ENCODE measurements at regions not wholly inside any gene's neighbourhood (a gene's known extent, or its start where the extent isn't known, plus 50 kb on each side); places are given as distances from the start of the nearest gene placed in this dataset.

DNA sequence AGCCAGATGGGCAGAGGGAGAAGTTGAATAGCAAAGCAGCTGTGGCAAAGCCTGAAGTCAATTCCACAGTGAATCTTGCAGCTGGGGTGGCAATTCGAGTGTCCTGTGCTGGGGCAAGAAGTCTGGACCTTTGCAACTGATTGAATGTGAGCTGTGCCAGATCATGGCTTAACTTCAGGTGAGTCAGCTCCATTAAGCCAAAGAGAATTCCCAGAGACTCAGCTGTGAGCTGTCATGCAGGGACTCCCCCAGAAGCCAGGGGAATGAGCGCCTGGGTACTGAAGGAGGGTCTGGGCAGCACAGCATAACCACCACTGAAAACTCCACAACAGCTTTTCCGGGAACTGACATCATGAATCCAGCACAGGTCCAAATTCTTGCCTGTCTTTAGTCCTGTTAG is 153.5 kb upstream of the TRPC7 start:
- Mint-ChIP-seq H3K27ac (no peak overlapping the region), H3K4me1 (no peaks in the 10 kb centered on the region), H3K36me3 (no peaks in the 10 kb centered on the region), H3K27me3 (peaks cover 4% of the 10 kb centered on the region), H3K4me3 (no peak overlapping the region), H3K9me3 (peaks cover 0 to 7% (median 3%) of the 10 kb centered on the region in 7 donors)
- no peaks in the 10 kb centered on the region for H3K36me3 ChIP-seq (ENCODE audit: control insufficient read depth, insufficient read depth, low read length)
- no peak overlapping the region for H3K27ac ChIP-seq (ENCODE audit: insufficient read depth, low read length, poor library complexity, severe bottlenecking)
- H3K4me3 ChIP-seq (ENCODE audit: low read depth, low read length): no peak overlapping the region
- H3K9me3 ChIP-seq (ENCODE audit: control insufficient read depth in 2 of 2, low read length in 2 of 2): no peaks in the 10 kb centered on the region
- no peaks in the 10 kb centered on the region for H3K4me1 ChIP-seq (ENCODE audit: control insufficient read depth, insufficient read depth, low read length, poor library complexity, severe bottlenecking)
- no peaks in the 10 kb centered on the region for H3K27me3 ChIP-seq (ENCODE audit: control insufficient read depth, insufficient read depth, low read length)
- DNase-seq (no peak), ATAC-seq (ENCODE audit: low read depth in 2 of 2) (no peak)

DNA sequence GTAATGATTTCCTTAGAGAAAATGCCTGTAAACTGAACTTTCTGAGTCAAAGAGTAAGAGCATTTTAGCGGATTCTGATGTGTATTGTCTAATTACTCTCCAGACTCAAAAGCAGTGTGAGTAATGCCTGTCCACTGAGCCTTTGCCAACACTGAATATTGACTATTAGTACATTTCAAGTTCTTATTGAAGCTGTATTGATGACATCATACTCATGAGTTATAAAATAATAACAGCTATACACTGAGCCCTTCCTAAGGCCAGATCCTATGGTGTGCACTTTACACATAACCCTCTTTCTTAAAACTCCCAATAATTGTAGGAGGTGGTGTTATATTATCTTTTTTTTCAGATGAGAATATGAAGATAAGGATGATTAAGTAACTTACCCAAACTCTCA is 152.8 kb upstream of the TRPC7 start:
- Mint-ChIP-seq H3K9me3 (peaks cover 0 to 6% (median 3%) of the 10 kb centered on the region in 7 donors), H3K4me3 (no peak overlapping the region), H3K36me3 (no peaks in the 10 kb centered on the region), H3K27ac (no peak overlapping the region), H3K27me3 (peaks cover 4% of the 10 kb centered on the region), H3K4me1 (no peaks in the 10 kb centered on the region)
- Histone ChIP-seq H3K27ac (ENCODE audit: insufficient read depth, low read length, poor library complexity, severe bottlenecking) (no peak overlapping the region), H3K4me1 (ENCODE audit: control insufficient read depth, insufficient read depth, low read length, poor library complexity, severe bottlenecking) (no peaks in the 10 kb centered on the region), H3K9me3 (ENCODE audit: control insufficient read depth in 2 of 2, low read length in 2 of 2) (no peaks in the 10 kb centered on the region), H3K36me3 (ENCODE audit: control insufficient read depth, insufficient read depth, low read length) (no peaks in the 10 kb centered on the region), H3K27me3 (ENCODE audit: control insufficient read depth, insufficient read depth, low read length) (no peaks in the 10 kb centered on the region), H3K4me3 (ENCODE audit: low read depth, low read length) (no peak overlapping the region)
- DNase-seq (no peak), ATAC-seq (ENCODE audit: low read depth in 2 of 2) (no peak)

DNA sequence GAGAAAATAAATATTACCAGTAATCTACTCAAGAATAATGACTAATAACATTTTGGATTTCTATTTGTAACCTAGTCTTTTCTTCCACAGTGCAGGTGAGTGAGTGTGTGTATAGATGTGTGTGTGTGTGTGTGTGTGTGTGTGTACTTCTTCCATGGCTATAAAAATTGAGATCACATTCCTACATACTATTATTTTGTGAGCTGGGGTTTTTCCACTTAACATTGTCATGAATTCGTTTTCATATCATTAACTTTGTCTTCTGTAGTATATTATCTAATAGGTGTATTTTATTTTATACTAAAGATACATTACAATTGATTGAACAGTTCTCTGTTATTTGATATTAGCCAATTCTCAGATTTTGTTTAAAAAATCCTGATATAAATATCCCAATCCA is 152.4 kb upstream of the TRPC7 start:
- Mint-ChIP-seq H3K9me3 (peaks cover 0 to 6% (median 3%) of the 10 kb centered on the region in 7 donors), H3K27ac (no peak overlapping the region), H3K4me1 (no peaks in the 10 kb centered on the region), H3K27me3 (peaks cover 4% of the 10 kb centered on the region), H3K4me3 (no peak overlapping the region), H3K36me3 (no peaks in the 10 kb centered on the region)
- Histone ChIP-seq H3K9me3 (ENCODE audit: control insufficient read depth in 2 of 2, low read length in 2 of 2) (no peaks in the 10 kb centered on the region), H3K4me3 (ENCODE audit: low read depth, low read length) (no peak overlapping the region), H3K36me3 (ENCODE audit: control insufficient read depth, insufficient read depth, low read length) (no peaks in the 10 kb centered on the region), H3K27ac (ENCODE audit: insufficient read depth, low read length, poor library complexity, severe bottlenecking) (no peak overlapping the region), H3K27me3 (ENCODE audit: control insufficient read depth, insufficient read depth, low read length) (no peaks in the 10 kb centered on the region), H3K4me1 (ENCODE audit: control insufficient read depth, insufficient read depth, low read length, poor library complexity, severe bottlenecking) (no peaks in the 10 kb centered on the region)
- ATAC-seq (ENCODE audit: low read depth in 2 of 2): no peak
- no peak for DNase-seq

DNA sequence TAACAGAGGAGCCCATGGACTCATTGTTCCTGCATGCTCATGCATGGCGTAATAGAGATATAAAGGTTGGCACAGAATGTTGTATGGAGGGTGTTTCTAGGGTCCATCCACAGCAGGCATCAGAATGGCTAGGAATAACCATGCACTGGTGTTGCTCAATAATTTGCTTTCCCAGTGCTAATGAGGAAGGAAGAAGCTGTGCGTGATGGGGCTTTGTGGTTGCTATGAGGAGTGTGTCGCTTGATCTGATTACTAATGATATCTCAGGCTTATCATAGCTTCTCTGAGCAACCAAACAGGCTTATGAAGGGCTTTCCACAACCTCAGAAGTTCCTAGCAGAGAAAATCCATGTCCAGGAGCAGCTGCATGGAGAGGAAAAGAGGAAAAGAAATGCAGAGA is 151.3 kb upstream of the TRPC7 start:
- H3K27me3 Mint-ChIP-seq: peaks cover 4% of the 10 kb centered on the region
- Histone ChIP-seq H3K27ac (ENCODE audit: insufficient read depth, low read length, poor library complexity, severe bottlenecking) (no peak overlapping the region), H3K4me3 (ENCODE audit: low read depth, low read length) (no peak overlapping the region), H3K27me3 (ENCODE audit: control insufficient read depth, insufficient read depth, low read length) (no peaks in the 10 kb centered on the region), H3K36me3 (ENCODE audit: control insufficient read depth, insufficient read depth, low read length) (no peaks in the 10 kb centered on the region), H3K4me1 (ENCODE audit: control insufficient read depth, insufficient read depth, low read length, poor library complexity, severe bottlenecking) (no peaks in the 10 kb centered on the region), H3K9me3 (ENCODE audit: control insufficient read depth in 2 of 2, low read length in 2 of 2) (no peaks in the 10 kb centered on the region)
- H3K4me3 Mint-ChIP-seq: no peak overlapping the region
- H3K27ac Mint-ChIP-seq: no peak overlapping the region
- ATAC-seq (ENCODE audit: low read depth in 2 of 2) (no peak), DNase-seq (no peak)
- H3K4me1 Mint-ChIP-seq: no peaks in the 10 kb centered on the region
- H3K9me3 Mint-ChIP-seq: peaks cover 0 to 6% (median 4%) of the 10 kb centered on the region in 7 donors
- H3K36me3 Mint-ChIP-seq: no peaks in the 10 kb centered on the region

DNA sequence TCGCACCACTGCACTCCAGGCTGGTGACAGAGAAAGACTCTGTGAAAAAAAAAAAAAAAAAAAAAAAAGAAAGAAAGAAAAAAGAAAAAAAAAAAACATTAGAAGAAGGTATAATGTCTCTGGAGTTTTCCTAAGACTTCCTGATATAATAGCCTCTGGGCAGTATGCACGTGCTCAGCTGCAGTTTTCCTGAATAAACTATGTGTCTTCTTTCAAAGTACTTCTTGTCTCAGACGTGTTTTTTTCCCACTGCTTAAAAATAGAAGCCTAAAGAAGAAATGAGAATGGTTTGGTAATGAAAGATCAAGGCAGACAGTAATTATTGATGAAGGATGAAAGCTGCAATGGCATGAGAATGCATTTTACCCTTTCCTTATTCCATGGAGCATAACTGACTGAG is 148.1 kb upstream of the TRPC7 start:
- H3K4me1 Mint-ChIP-seq: no peaks in the 10 kb centered on the region

DNA sequence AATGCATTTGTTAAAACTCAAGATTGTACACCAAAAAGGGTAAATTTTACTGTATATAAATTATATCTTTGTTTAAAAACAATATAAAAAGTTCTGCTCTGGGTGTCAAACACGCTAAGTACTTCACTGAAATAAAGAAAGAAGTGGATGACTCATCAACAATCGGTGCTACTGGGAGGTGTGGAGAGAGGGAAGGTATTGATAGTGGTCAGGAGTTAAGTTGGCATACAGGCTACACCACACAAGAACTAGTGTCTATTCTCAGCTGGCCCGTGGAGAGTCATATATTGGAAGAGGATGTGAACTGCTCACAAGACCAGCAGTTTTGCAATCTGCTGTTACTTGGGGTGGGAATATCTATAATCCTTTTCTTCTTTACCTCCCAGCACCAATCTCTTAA is 145.7 kb upstream of the TRPC7 start:
- no peaks in the 10 kb centered on the region for H3K36me3 ChIP-seq (ENCODE audit: control insufficient read depth, insufficient read depth, low read length)
- no peak overlapping the region for H3K27ac Mint-ChIP-seq
- H3K27ac ChIP-seq (ENCODE audit: insufficient read depth, low read length, poor library complexity, severe bottlenecking): no peak overlapping the region
- no peaks in the 10 kb centered on the region for H3K9me3 ChIP-seq (ENCODE audit: control insufficient read depth in 2 of 2, low read length in 2 of 2)
- H3K4me3 Mint-ChIP-seq: no peak overlapping the region
- no peaks in the 10 kb centered on the region for H3K4me1 Mint-ChIP-seq
- no peak for ATAC-seq (ENCODE audit: low read depth in 2 of 2)
- H3K27me3 ChIP-seq (ENCODE audit: control insufficient read depth, insufficient read depth, low read length): no peaks in the 10 kb centered on the region
- no peaks in the 10 kb centered on the region for H3K27me3 Mint-ChIP-seq
- H3K4me1 ChIP-seq (ENCODE audit: control insufficient read depth, insufficient read depth, low read length, poor library complexity, severe bottlenecking): no peaks in the 10 kb centered on the region
- peaks cover 0 to 6% (median 2%) of the 10 kb centered on the region in 7 donors for H3K9me3 Mint-ChIP-seq
- no peak overlapping the region for H3K4me3 ChIP-seq (ENCODE audit: low read depth, low read length)
- no peak for DNase-seq
- no peaks in the 10 kb centered on the region for H3K36me3 Mint-ChIP-seq

More for the DNA sequence above, 148.1 kb upstream of the TRPC7 start:
- Histone ChIP-seq H3K27ac (ENCODE audit: insufficient read depth, low read length, poor library complexity, severe bottlenecking) (no peak overlapping the region), H3K4me1 (ENCODE audit: control insufficient read depth, insufficient read depth, low read length, poor library complexity, severe bottlenecking) (no peaks in the 10 kb centered on the region), H3K4me3 (ENCODE audit: low read depth, low read length) (no peak overlapping the region), H3K9me3 (ENCODE audit: control insufficient read depth in 2 of 2, low read length in 2 of 2) (no peaks in the 10 kb centered on the region), H3K27me3 (ENCODE audit: control insufficient read depth, insufficient read depth, low read length) (no peaks in the 10 kb centered on the region), H3K36me3 (ENCODE audit: control insufficient read depth, insufficient read depth, low read length) (no peaks in the 10 kb centered on the region)
- DNase-seq (no peak), ATAC-seq (ENCODE audit: low read depth in 2 of 2) (no peak)
- Mint-ChIP-seq H3K27me3 (no peaks in the 10 kb centered on the region), H3K27ac (no peak overlapping the region), H3K4me3 (no peak overlapping the region), H3K36me3 (no peaks in the 10 kb centered on the region), H3K9me3 (peaks cover 0 to 5% (median 2%) of the 10 kb centered on the region in 7 donors)

DNA sequence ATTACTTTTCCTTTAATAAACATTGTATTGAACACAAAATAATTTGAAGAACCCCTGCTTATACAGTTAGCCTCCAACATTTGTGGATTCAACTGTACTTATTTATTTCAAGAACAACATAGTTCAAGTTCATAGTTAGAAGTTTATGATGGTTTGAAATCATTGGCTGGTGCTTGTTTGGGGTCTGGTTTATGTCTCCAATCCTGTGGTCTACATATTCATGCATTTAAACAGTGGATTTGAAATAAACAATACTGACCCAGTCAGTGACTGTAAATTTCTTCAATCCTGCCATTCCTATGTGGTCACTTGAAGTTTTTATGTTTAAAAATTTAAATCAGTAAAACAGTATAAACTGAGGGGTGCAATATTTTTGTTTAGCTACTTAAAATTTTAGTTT is 145.1 kb upstream of the TRPC7 start:
- Mint-ChIP-seq H3K36me3 (no peaks in the 10 kb centered on the region), H3K27ac (no peak overlapping the region), H3K4me3 (no peak overlapping the region), H3K27me3 (no peaks in the 10 kb centered on the region), H3K4me1 (no peaks in the 10 kb centered on the region), H3K9me3 (peaks cover 0 to 6% (median 2%) of the 10 kb centered on the region in 7 donors)
- Histone ChIP-seq H3K4me1 (ENCODE audit: control insufficient read depth, insufficient read depth, low read length, poor library complexity, severe bottlenecking) (no peaks in the 10 kb centered on the region), H3K27ac (ENCODE audit: insufficient read depth, low read length, poor library complexity, severe bottlenecking) (no peak overlapping the region), H3K36me3 (ENCODE audit: control insufficient read depth, insufficient read depth, low read length) (no peaks in the 10 kb centered on the region), H3K9me3 (ENCODE audit: control insufficient read depth in 2 of 2, low read length in 2 of 2) (no peaks in the 10 kb centered on the region), H3K4me3 (ENCODE audit: low read depth, low read length) (no peak overlapping the region), H3K27me3 (ENCODE audit: control insufficient read depth, insufficient read depth, low read length) (no peaks in the 10 kb centered on the region)
- no peak for ATAC-seq (ENCODE audit: low read depth in 2 of 2)
- no peak for DNase-seq

DNA sequence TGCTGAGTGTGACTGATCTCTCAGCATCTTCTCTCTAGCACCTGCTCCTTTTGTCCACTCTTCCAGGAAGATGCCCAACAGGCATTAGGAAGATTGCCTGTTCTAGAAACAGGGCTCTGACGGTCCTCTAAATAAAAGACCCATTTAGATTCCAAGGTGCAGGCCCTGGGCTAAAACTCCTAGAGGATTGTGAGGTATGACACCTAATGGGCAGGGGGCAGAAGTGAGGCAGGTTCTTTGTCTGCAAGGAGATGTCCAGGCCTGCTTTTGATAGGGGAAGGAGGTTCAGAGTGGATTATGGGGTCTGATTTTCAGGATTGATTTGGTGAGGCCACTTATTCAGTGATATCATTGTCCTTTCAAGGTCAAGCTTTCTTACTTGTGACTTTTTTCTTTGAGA is 140.8 kb upstream of the TRPC7 start:
- Histone ChIP-seq H3K9me3 (ENCODE audit: control insufficient read depth in 2 of 2, low read length in 2 of 2) (no peaks in the 10 kb centered on the region), H3K27me3 (ENCODE audit: control insufficient read depth, insufficient read depth, low read length) (no peaks in the 10 kb centered on the region), H3K27ac (ENCODE audit: insufficient read depth, low read length, poor library complexity, severe bottlenecking) (no peak overlapping the region), H3K4me3 (ENCODE audit: low read depth, low read length) (no peak overlapping the region), H3K4me1 (ENCODE audit: control insufficient read depth, insufficient read depth, low read length, poor library complexity, severe bottlenecking) (no peaks in the 10 kb centered on the region), H3K36me3 (ENCODE audit: control insufficient read depth, insufficient read depth, low read length) (no peaks in the 10 kb centered on the region)
- Mint-ChIP-seq H3K9me3 (peaks cover 0 to 8% (median 2%) of the 10 kb centered on the region in 7 donors), H3K36me3 (no peaks in the 10 kb centered on the region), H3K27me3 (peaks cover 5% of the 10 kb centered on the region), H3K27ac (peak overlapping the region in 1 of 3 donors; percentile 28), H3K4me1 (no peaks in the 10 kb centered on the region), H3K4me3 (no peak overlapping the region)
- ATAC-seq (ENCODE audit: low read depth in 2 of 2) (no peak), DNase-seq (no peak)
